Right renal pelvis (tissue), 4 donors: ENCODE measurements at regions not wholly inside any gene's neighbourhood (a gene's known extent, or its start where the extent isn't known, plus 50 kb on each side); places are given as distances from the start of the nearest gene placed in this dataset.
"Not testable (repeated sequence)": the region's sequence is repeated elsewhere in the genome, so short reads cannot be mapped to it uniquely, and the experiment has no call there.

ENCODE experiments used
- DNase-seq, 4 donors: peaks; one replicate each; pipeline ENCODE4 v3.0.0-alpha.2; 2013; ENCODE audit warnings: low read depth in 4 of 4, low spot score in 3 of 4, missing footprints in 1 of 4

- DNase-seq, result peak; percentile 38 to 76 (median 64)
Measured at GRCh38 chr7:149930374-149931068, 56.8 kb downstream of the ATP6V0E2 start.

- peak in 1 of 4 donors; percentile 8 for DNase-seq
Measured at GRCh38 chr7:149933776-149934175, 60.0 kb downstream of the ATP6V0E2 start.

GRCh38 chr7:149947346-149947745, 73.6 kb downstream of the ATP6V0E2 start:
- DNase-seq, result not testable (repeated sequence)

GRCh38 chr7:149948444-149948843, 74.7 kb downstream of the ATP6V0E2 start:
- DNase-seq, result not testable (repeated sequence)

GRCh38 chr7:149949863-149950577, 76.3 kb downstream of the ATP6V0E2 start:
- DNase-seq, result not testable (repeated sequence)

- not testable (repeated sequence) for DNase-seq
Measured at GRCh38 chr7:149950578-149950924, 76.8 kb downstream of the ATP6V0E2 start.

- DNase-seq, result not testable (repeated sequence)
Measured at GRCh38 chr7:149951579-149951978, 77.8 kb downstream of the ATP6V0E2 start.

- DNase-seq, result not testable (repeated sequence)
Measured at GRCh38 chr7:149958880-149959279, 85.1 kb downstream of the ATP6V0E2 start.

- DNase-seq, result not testable (repeated sequence)
Measured at GRCh38 chr7:149960863-149961262, 87.1 kb downstream of the ATP6V0E2 start.

GRCh38 chr7:149961878-149962277, 88.1 kb downstream of the ATP6V0E2 start:
- DNase-seq, result not testable (repeated sequence)

GRCh38 chr7:149962685-149963319, 89.0 kb downstream of the ATP6V0E2 start:
- DNase-seq, result not testable (repeated sequence)

- DNase-seq, result not testable (repeated sequence)
Measured at GRCh38 chr7:149963985-149964384, 90.2 kb downstream of the ATP6V0E2 start.

GRCh38 chr7:149966444-149966843, 92.7 kb downstream of the ATP6V0E2 start:
- not testable (repeated sequence) for DNase-seq

- not testable (repeated sequence) for DNase-seq
Measured at GRCh38 chr7:149972977-149973376, 99.2 kb downstream of the ATP6V0E2 start.

GRCh38 chr7:149973681-149974080, 99.9 kb downstream of the ATP6V0E2 start:
- not testable (repeated sequence) for DNase-seq

GRCh38 chr7:149975608-149976007, 101.8 kb downstream of the ATP6V0E2 start:
- DNase-seq, result not testable (repeated sequence)

- DNase-seq, result not testable (repeated sequence)
Measured at GRCh38 chr7:149978537-149978936, 104.8 kb downstream of the ATP6V0E2 start.

- not testable (repeated sequence) for DNase-seq
Measured at GRCh38 chr7:149978944-149979343, 105.2 kb downstream of the ATP6V0E2 start.

- not testable (repeated sequence) for DNase-seq
Measured at GRCh38 chr7:149982537-149983112, 108.9 kb downstream of the ATP6V0E2 start.

- DNase-seq, result not testable (repeated sequence)
Measured at GRCh38 chr7:149986866-149987265, 113.1 kb downstream of the ATP6V0E2 start.
